Loucy (cell line): ENCODE measurements at regions not wholly inside any gene's neighbourhood (a gene's known extent, or its start where the extent isn't known, plus 50 kb on each side); places are given as distances from the start of the nearest gene placed in this dataset.

Experiments
- CTCF ChIP-seq: fragments of 200-600 bp; sonication (generic); conservative IDR thresholded peaks from 2 replicates; pipeline ENCODE4 v1.5.1; 2014; ENCODE audit warnings: mild to moderate bottlenecking, antibody characterized with exemption, low read length
- EZH2phosphoT487 ChIP-seq: fragments of 200-600 bp; IDR thresholded peaks from 2 replicates; pipeline ENCODE4 v1.6.1; 2018; ENCODE audit warnings: antibody characterized with exemption, mild to moderate bottlenecking, moderate library complexity, borderline replicate concordance

GRCh38 chrX:144730471-144730870 lies 516.8 kb upstream of the SPANXN1 start:
- TF ChIP-seq CTCF: no peak
- no peak for TF ChIP-seq EZH2phosphoT487
